Stimulated activated CD4-positive, alpha-beta T cell treated with anti-CD3 and anti-CD28 coated beads, TNF-alpha, amount 100 ng/mL, for 48 hours (primary cell): ENCODE measurements at regions not wholly inside any gene's neighbourhood (a gene's known extent, or its start where the extent isn't known, plus 50 kb on each side); places are given as distances from the start of the nearest gene placed in this dataset.

Experiments
- DNase-seq, 3 donors: peaks; one replicate each; pipeline ENCODE4 v3.0.0-alpha.2; 2020; ENCODE audit warnings: low read depth in 3 of 3

- DNase-seq: no peak
Measured at GRCh38 chr5:68379275-68380036, 163.9 kb downstream of the PIK3R1 start.

- no peak for DNase-seq
Measured at GRCh38 chr5:68380078-68380477, 164.5 kb downstream of the PIK3R1 start.

- no peak for DNase-seq
Measured at GRCh38 chr5:68381060-68381459, 165.5 kb downstream of the PIK3R1 start.

- no peak for DNase-seq
Measured at GRCh38 chr5:68381909-68382308, 166.4 kb downstream of the PIK3R1 start.

GRCh38 chr5:68382640-68383039 is 167.1 kb downstream of the PIK3R1 start:
- no peak for DNase-seq

GRCh38 chr5:68383888-68384310 is 168.3 kb downstream of the PIK3R1 start:
- no peak for DNase-seq

GRCh38 chr5:68384936-68385594 is 169.5 kb downstream of the PIK3R1 start:
- no peak for DNase-seq

GRCh38 chr5:68385936-68386335 is 170.4 kb downstream of the PIK3R1 start:
- no peak for DNase-seq

- no peak for DNase-seq
Measured at GRCh38 chr5:68387074-68387796, 171.7 kb downstream of the PIK3R1 start.

GRCh38 chr5:68389618-68390017 is 174.1 kb downstream of the PIK3R1 start:
- no peak for DNase-seq

- DNase-seq: no peak
Measured at GRCh38 chr5:68392617-68393016, 177.1 kb downstream of the PIK3R1 start.

- no peak for DNase-seq
Measured at GRCh38 chr5:68395302-68395701, 179.7 kb downstream of the PIK3R1 start.

GRCh38 chr5:68395926-68396511 is 180.5 kb downstream of the PIK3R1 start:
- DNase-seq: no peak

- no peak for DNase-seq
Measured at GRCh38 chr5:68396722-68397121, 181.2 kb downstream of the PIK3R1 start.

GRCh38 chr5:68398146-68398812 is 182.7 kb downstream of the PIK3R1 start:
- no peak for DNase-seq

GRCh38 chr5:68403301-68403700 is 187.7 kb downstream of the PIK3R1 start:
- no peak for DNase-seq

GRCh38 chr5:68404246-68404645 is 188.7 kb downstream of the PIK3R1 start:
- no peak for DNase-seq

GRCh38 chr5:68405026-68405684 is 189.6 kb downstream of the PIK3R1 start:
- DNase-seq: no peak

GRCh38 chr5:68405784-68406743 is 190.5 kb downstream of the PIK3R1 start:
- DNase-seq: peak in 1 of 3 donors; percentile 26

GRCh38 chr5:68406767-68407241 is 191.2 kb downstream of the PIK3R1 start:
- no peak for DNase-seq
